Heart left ventricle (tissue), 16 donors: ENCODE measurements at regions not wholly inside any gene's neighbourhood (a gene's known extent, or its start where the extent isn't known, plus 50 kb on each side); places are given as distances from the start of the nearest gene placed in this dataset.

Source experiments
- ATAC-seq, 4 donors: fragments of 200-7000 bp; cut with Tn5 transposase; one replicate each; pipeline ENCODE4 v1.9.1; 2020 to 2022; ENCODE audit warnings: moderate library complexity in 4 of 4, mild to moderate bottlenecking in 3 of 4, moderate number of reproducible peaks in 1 of 4
- DNase-seq, 5 donors: peaks; one replicate each; pipeline ENCODE4 v3.0.0-alpha.2; 2020
- H3K27ac ChIP-seq, 12 donors: fragments of 200-600 bp; sonication (generic) in 4 of 12; one replicate each; pipeline versions ENCODE4 v1.5.0 to v1.8.0; 2016 to 2022; ENCODE audit warnings: mild to moderate bottlenecking in 2 of 12
- H3K27me3 ChIP-seq, 9 donors: fragments of 200-600 bp; sonication (generic) in 2 of 9; one replicate each; pipeline versions ENCODE4 v1.5.1 to v1.8.0; 2016 to 2022; ENCODE audit warnings: mild to moderate bottlenecking in 3 of 9
- H3K36me3 ChIP-seq, 9 donors: fragments of 200-600 bp; sonication (generic) in 2 of 9; one replicate each; pipeline versions ENCODE4 v1.5.0 to v1.8.0; 2018 to 2022; ENCODE audit warnings: mild to moderate bottlenecking in 2 of 9
- H3K4me1 ChIP-seq, 12 donors: fragments of 200-600 bp; sonication (generic) in 4 of 12; one replicate each; pipeline versions ENCODE4 v1.5.0 to v1.8.0; 2016 to 2022; ENCODE audit warnings: mild to moderate bottlenecking in 3 of 12
- H3K4me3 ChIP-seq, 12 donors: fragments of 200-600 bp; sonication (generic) in 4 of 12; one replicate each; pipeline versions ENCODE4 v1.5.0 to v1.8.0; 2017 to 2022; ENCODE audit warnings: mild to moderate bottlenecking in 9 of 12, moderate library complexity in 4 of 12
- H3K9me3 ChIP-seq, 12 donors: fragments of 200-600 bp; sonication (generic) in 4 of 12; one replicate each; pipeline versions ENCODE4 v1.5.0 to v1.8.0; 2016 to 2022; ENCODE audit warnings: mild to moderate bottlenecking in 1 of 12
- POLR2A ChIP-seq, 2 donors: fragments of 450-650 bp; IDR thresholded peaks; one replicate each; pipeline ENCODE4 v1.6.1; 2017; ENCODE audit warnings: antibody characterized with exemption in 2 of 2, mild to moderate bottlenecking in 2 of 2, moderate library complexity in 2 of 2
- WGBS, 4 donors: extraction: QIAGEN DNeasy Blood & Tissue Kit in 2 of 4; methylation state at CpG; one replicate each; pipeline versions ENCODE4 v1.1.5 to v1.1.7; 2013 to 2018; 5-methylcytosine and 5-hydroxymethylcytosine counted together
- intact Hi-C, 10 donors: fragments of 100-400 bp; cut with DNase I; formaldehyde crosslinking; loops; one replicate each; pipeline versions ENCODE4 v1.11.1 to v1.14.2; 2022
- TF ChIP-seq, protein P1 (sequence below), 12 donors: fragments of 200-600 bp; sonication (generic) in 4 of 12; IDR thresholded peaks; one replicate each; pipeline versions ENCODE4 v1.5.0 to v1.8.0; 2018 to 2022; ENCODE audit warnings: antibody characterized with exemption in 12 of 12, mild to moderate bottlenecking in 5 of 12
- donor health status: ischemic (EF 13 %, LVEDD 7.1; RV severe dilation, severe dysfunction).
- donor health status: healthy with polysubstance abuse.
- donor health status: DM: no; HTN: yes; CAD: no.
- donor health status: DM: no; HTN: no; CAD: no.
- donor health status: ischemic (EF 25% LVEDD 6.9; RV normal size, moderate dysfunction).
- donor health status: ischemic (EF 25% LVEDD 5.7; RV mildly dilated, moderate dysfunction).
- donor health status: healthy.
- donor health status: DM: yes; HTN: yes; CAD: no.
- donor health status: ischemic (EF 35%, LVEDD 5.7; RV mildly dilated, moderate dysfunction).
- donor health status: nonischemic (EF 11% LVEDD 7.7; RV severe dilation, severe dysfunction).
- donor health status: DM: yes; HTN: yes; CAD: no.
- donor health status: PGD.
- donor health status: ischemic (EF 29% LVEDD 5.4; RV normal size, mild dysfunction).
- donor health status: nonischemic (EF 23%, LVEDD 6.1; RV moderate dilation, normal function).

DNA sequence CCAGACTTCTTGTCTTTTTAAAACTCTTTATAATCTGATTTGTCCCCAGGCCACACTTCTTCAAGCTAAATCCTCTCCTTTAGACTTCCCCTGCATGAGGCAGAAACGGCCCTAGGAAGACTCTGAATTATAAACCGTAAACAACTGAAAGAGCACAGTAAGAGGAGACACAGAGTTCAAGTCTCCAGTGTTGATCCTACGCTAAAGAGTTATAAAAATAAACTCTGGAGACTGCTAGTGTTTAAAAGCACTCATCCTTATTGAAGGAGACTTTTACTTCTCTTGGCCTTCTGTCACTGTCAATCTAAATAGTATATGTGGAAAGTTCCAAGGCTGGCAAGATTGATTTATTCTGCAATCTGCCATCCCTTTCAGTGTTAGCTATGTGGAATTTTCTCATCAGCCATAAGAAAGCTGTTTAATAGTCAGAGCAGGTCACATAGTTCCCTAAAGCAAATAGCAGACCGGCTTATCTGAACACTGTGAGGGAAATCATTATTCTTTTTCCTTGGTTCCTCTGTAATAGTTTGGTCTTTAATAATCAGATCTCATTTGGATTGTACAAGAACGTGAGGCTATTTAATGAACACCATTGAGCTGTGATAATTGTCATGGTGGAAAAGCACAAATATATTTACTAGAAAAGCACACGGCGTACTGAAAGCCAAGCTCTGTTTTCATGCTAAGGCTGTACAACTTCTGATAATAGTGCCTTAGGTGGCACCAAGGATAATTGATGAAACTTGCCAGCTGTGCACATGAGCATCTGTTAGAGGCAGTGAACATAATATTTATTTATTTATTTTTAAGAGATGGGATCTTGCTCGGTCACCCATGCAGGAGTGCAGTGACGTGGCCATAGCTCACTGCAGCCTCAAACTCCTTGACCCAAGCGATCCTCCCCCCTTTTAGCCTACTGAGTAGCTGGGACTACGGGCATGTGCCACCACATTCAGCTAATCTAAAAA lies 157.7 kb downstream of the CEP135 start:
- H3K36me3 ChIP-seq, result no peaks in the 10 kb centered on the region
- no peaks in the 10 kb centered on the region for H3K9me3 ChIP-seq
- 79 to 83% (median 81%) methylated on average over 11 of the region's 11 CpGs for WGBS, 4 donors
- DNase-seq (no peak), ATAC-seq (no peak)
- no peak overlapping the region for H3K27ac ChIP-seq
- intact Hi-C loops, result no loop called here
- no peaks in the 10 kb centered on the region for H3K27me3 ChIP-seq
- no peak overlapping the region for H3K4me3 ChIP-seq
- H3K4me1 ChIP-seq, result no peaks in the 10 kb centered on the region
- TF ChIP-seq, protein P1, sequence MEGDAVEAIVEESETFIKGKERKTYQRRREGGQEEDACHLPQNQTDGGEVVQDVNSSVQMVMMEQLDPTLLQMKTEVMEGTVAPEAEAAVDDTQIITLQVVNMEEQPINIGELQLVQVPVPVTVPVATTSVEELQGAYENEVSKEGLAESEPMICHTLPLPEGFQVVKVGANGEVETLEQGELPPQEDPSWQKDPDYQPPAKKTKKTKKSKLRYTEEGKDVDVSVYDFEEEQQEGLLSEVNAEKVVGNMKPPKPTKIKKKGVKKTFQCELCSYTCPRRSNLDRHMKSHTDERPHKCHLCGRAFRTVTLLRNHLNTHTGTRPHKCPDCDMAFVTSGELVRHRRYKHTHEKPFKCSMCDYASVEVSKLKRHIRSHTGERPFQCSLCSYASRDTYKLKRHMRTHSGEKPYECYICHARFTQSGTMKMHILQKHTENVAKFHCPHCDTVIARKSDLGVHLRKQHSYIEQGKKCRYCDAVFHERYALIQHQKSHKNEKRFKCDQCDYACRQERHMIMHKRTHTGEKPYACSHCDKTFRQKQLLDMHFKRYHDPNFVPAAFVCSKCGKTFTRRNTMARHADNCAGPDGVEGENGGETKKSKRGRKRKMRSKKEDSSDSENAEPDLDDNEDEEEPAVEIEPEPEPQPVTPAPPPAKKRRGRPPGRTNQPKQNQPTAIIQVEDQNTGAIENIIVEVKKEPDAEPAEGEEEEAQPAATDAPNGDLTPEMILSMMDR (IDR thresholded peaks at IDR 0.05), result no peak
- no peak for TF ChIP-seq POLR2A (IDR thresholded peaks at IDR 0.05)

GRCh38 chr4:56104188-56104587 lies 155.4 kb downstream of the CEP135 start:
- ATAC-seq, result no peak
- WGBS, 4 donors, result 83 to 90% (median 88%) methylated on average over 3 of the region's 3 CpGs

GRCh38 chr4:56102601-56103000 lies 153.9 kb downstream of the CEP135 start:
- Histone ChIP-seq H3K27ac (no peak overlapping the region), H3K9me3 (no peaks in the 10 kb centered on the region), H3K4me1 (no peaks in the 10 kb centered on the region), H3K27me3 (no peaks in the 10 kb centered on the region), H3K4me3 (no peak overlapping the region), H3K36me3 (no peaks in the 10 kb centered on the region)
- DNase-seq (no peak), ATAC-seq (no peak)
- intact Hi-C loops, result no loop called here
- WGBS, 4 donors, result 42 to 55% (median 47%) methylated on average over 5 of the region's 5 CpGs
- no peak for TF ChIP-seq POLR2A (IDR thresholded peaks at IDR 0.05)
- TF ChIP-seq, protein P1 (IDR thresholded peaks at IDR 0.05), result no peak

More at GRCh38 chr4:56104188-56104587, 155.4 kb downstream of the CEP135 start:
- TF ChIP-seq, protein P1 (IDR thresholded peaks at IDR 0.05), result no peak
- TF ChIP-seq POLR2A (IDR thresholded peaks at IDR 0.05), result no peak
- Histone ChIP-seq H3K36me3 (no peaks in the 10 kb centered on the region), H3K4me1 (no peaks in the 10 kb centered on the region), H3K4me3 (no peak overlapping the region), H3K27me3 (no peaks in the 10 kb centered on the region), H3K9me3 (no peaks in the 10 kb centered on the region), H3K27ac (no peak overlapping the region)
- DNase-seq, result no peak
- intact Hi-C loops, result no loop called here

DNA sequence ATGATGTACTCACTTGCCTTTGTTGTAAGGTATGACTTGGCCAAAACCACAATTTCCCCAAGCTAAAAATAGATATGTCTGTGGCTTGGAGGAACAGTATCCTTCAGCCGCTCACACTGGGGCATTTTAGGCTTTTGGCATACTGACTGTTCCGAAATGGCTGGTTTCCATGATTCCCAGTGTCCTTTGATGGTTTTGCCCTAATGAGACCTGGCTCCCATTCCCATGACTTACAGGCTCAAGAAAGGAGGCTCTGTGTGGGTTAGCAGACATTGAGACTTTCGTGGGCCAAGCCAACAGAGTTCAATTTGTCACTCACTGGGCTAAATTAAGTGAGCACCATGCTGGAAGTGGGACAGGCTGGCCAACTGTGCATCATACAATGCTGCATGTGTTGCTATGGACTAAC lies 150.6 kb downstream of the CEP135 start:
- Histone ChIP-seq H3K36me3 (no peaks in the 10 kb centered on the region), H3K27me3 (no peaks in the 10 kb centered on the region), H3K4me3 (no peak overlapping the region), H3K9me3 (no peaks in the 10 kb centered on the region), H3K27ac (no peak overlapping the region), H3K4me1 (no peaks in the 10 kb centered on the region)
- 73 to 85% (median 81%) methylated on average over 3 of the region's 3 CpGs for WGBS, 4 donors
- no peak for TF ChIP-seq POLR2A (IDR thresholded peaks at IDR 0.05)
- TF ChIP-seq, protein P1 (IDR thresholded peaks at IDR 0.05), result no peak
- no peak for ATAC-seq
- DNase-seq, result no peak
- intact Hi-C loops, result no loop called here
